GM06990 (cell line): ENCODE measurements at regions not wholly inside any gene's neighbourhood (a gene's known extent, or its start where the extent isn't known, plus 50 kb on each side); places are given as distances from the start of the nearest gene placed in this dataset.

ENCODE experiments used
- DNase-seq: peaks from one replicate; pipeline ENCODE4 v3.0.0-alpha.2; 2011; ENCODE audit not compliant: insufficient read length; ENCODE audit errors: extremely low read depth
- H3K27me3 ChIP-seq: replicated peaks from 2 replicates; pipeline ENCODE4 v1.6.0; 2011; ENCODE audit warnings: low read length; ENCODE audit not compliant: control insufficient read depth, insufficient read depth
- H3K36me3 ChIP-seq: 2 replicates; pipeline ENCODE4 v1.5.1; 2011; ENCODE audit warnings: low read length; ENCODE audit not compliant: control insufficient read depth, insufficient read depth
- H3K4me3 ChIP-seq: replicated peaks from 2 replicates; pipeline ENCODE4 v1.5.1; 2011; ENCODE audit warnings: low read depth, mild to moderate bottlenecking, control low read depth, low read length
- CTCF ChIP-seq: IDR thresholded peaks from 2 replicates; pipeline ENCODE4 v1.5.1; 2011; ENCODE audit warnings: low read length, control low read depth, mild to moderate bottlenecking, inconsistent platforms; ENCODE audit not compliant: insufficient read depth, poor library complexity, severe bottlenecking

GRCh38 chr9:38159599-38159998 is 90.6 kb upstream of the SHB start:
- no peak for TF ChIP-seq CTCF
- Histone ChIP-seq H3K36me3 (no peaks in the 10 kb centered on the region), H3K4me3 (no peak overlapping the region), H3K27me3 (no peaks in the 10 kb centered on the region)
- no peak for DNase-seq

- H3K4me3 ChIP-seq: no peak overlapping the region
- H3K27me3 ChIP-seq: no peaks in the 10 kb centered on the region
- DNase-seq: no peak
- H3K36me3 ChIP-seq: no peaks in the 10 kb centered on the region
- TF ChIP-seq CTCF: no peak
Observed at GRCh38 chr9:38158628-38159027, 89.6 kb upstream of the SHB start.

- no peak for TF ChIP-seq CTCF
- no peak overlapping the region for H3K4me3 ChIP-seq
- no peaks in the 10 kb centered on the region for H3K36me3 ChIP-seq
- no peaks in the 10 kb centered on the region for H3K27me3 ChIP-seq
- no peak for DNase-seq
Observed at GRCh38 chr9:38157711-38158110, 88.7 kb upstream of the SHB start.

- DNase-seq: no peak
- H3K36me3 ChIP-seq: no peaks in the 10 kb centered on the region
Observed at GRCh38 chr9:38154501-38155421, 85.7 kb upstream of the SHB start.

GRCh38 chr9:38153910-38154291 is 84.9 kb upstream of the SHB start:
- TF ChIP-seq CTCF: no peak
- Histone ChIP-seq H3K36me3 (no peaks in the 10 kb centered on the region), H3K27me3 (no peaks in the 10 kb centered on the region), H3K4me3 (no peak overlapping the region)
- DNase-seq: no peak

More at GRCh38 chr9:38154501-38155421, 85.7 kb upstream of the SHB start:
- H3K27me3 ChIP-seq: no peaks in the 10 kb centered on the region
- no peak for TF ChIP-seq CTCF
- H3K4me3 ChIP-seq: no peak overlapping the region
